Endothelial cell of umbilical vein (primary cell): ENCODE measurements at regions not wholly inside any gene's neighbourhood (a gene's known extent, or its start where the extent isn't known, plus 50 kb on each side); places are given as distances from the start of the nearest gene placed in this dataset.

ENCODE experiments used
- BruUV-seq: library from RNA; stranded (reverse); fragments of 400-500 nt; replicated peaks from 2 replicates; lab custom pipeline; 2021; lab: Mats Ljungman, UMichigan
- CTCF ChIA-PET: fragments of 300-600, 350-600 bp; sonication (Branson Sonifier 250); formaldehyde crosslinking; loops from one replicate; lab custom pipeline; 2021; ENCODE audit warnings: antibody characterized with exemption, inconsistent platforms; lab: Charles Lee
- POLR2A ChIA-PET: fragments of 300-600, 350-600 bp; sonication (Branson Sonifier 250); formaldehyde crosslinking; loops from one replicate; lab custom pipeline; 2021; ENCODE audit warnings: antibody characterized with exemption, inconsistent platforms; lab: Charles Lee
- DNase-seq: peaks from one replicate; pipeline ENCODE4 v3.0.0-alpha.2; 2011; ENCODE audit warnings: low read depth, low spot score
- FAIRE-seq: peaks from 2 replicates; lab custom pipeline; 2011; peaks lifted over from hg19 to GRCh38; lab: Jason Lieb, UNC
- H2AFZ ChIP-seq: 2 replicates; pipeline ENCODE4 v1.6.0; 2012; ENCODE audit warnings: low read depth, low read length, control low read depth, inconsistent platforms
- H3K27ac ChIP-seq: 2 replicates; pipeline ENCODE4 v1.5.1; 2011; ENCODE audit warnings: low read depth, mild to moderate bottlenecking, control low read depth, low read length, moderate library complexity; ENCODE audit not compliant: insufficient read depth
- H3K27me3 ChIP-seq, 2 experiments: 2 replicates each; pipeline versions ENCODE4 v1.6.0 to v1.6.1; 2011; ENCODE audit warnings: low read length in 2 of 2, mixed read lengths in 1 of 2; ENCODE audit not compliant: control insufficient read depth in 2 of 2, insufficient read depth in 2 of 2
- H3K36me3 ChIP-seq, 2 experiments: 2 replicates in 1 of 2; 3 replicates in 1 of 2; pipeline ENCODE4 v1.5.1; 2011; ENCODE audit warnings: low read length in 2 of 2, mild to moderate bottlenecking in 1 of 2, moderate library complexity in 1 of 2; ENCODE audit not compliant: control insufficient read depth in 2 of 2, insufficient read depth in 2 of 2; ENCODE audit errors: extremely low read depth in 1 of 2
- H3K4me1 ChIP-seq: 3 replicates; pipeline ENCODE4 v1.5.1; 2011; ENCODE audit warnings: mild to moderate bottlenecking, low read length; ENCODE audit not compliant: control insufficient read depth, insufficient read depth; ENCODE audit errors: extremely low read depth
- H3K4me2 ChIP-seq: 2 replicates; pipeline ENCODE4 v1.6.1; 2011; ENCODE audit warnings: low read length, control low read depth, mixed read lengths; ENCODE audit not compliant: insufficient read depth
- H3K4me3 ChIP-seq, 3 experiments: fragments of 200-600 bp in 1 of 3; sonication (generic), shearing (Covaris generic) in 1 of 3; replicated peaks in 1 of 3; 2 replicates each; pipeline ENCODE4 v1.5.1; 2011 to 2016; ENCODE audit warnings: control low read depth in 3 of 3, low read length in 3 of 3, mild to moderate bottlenecking in 2 of 3, inconsistent platforms in 1 of 3, low read depth in 1 of 3, moderate library complexity in 1 of 3; ENCODE audit not compliant: insufficient read depth in 1 of 3
- H3K79me2 ChIP-seq: 2 replicates; pipeline ENCODE4 v1.6.0; 2012; ENCODE audit warnings: low read length, inconsistent platforms; ENCODE audit not compliant: control insufficient read depth, insufficient read depth
- H3K9ac ChIP-seq: replicated peaks from 2 replicates; pipeline ENCODE3; 2011; ENCODE audit warnings: low read length, control low read depth; ENCODE audit not compliant: insufficient read depth; ENCODE audit errors: extremely low read depth
- H3K9me1 ChIP-seq: replicated peaks from 3 replicates; pipeline ENCODE4 v1.6.0; 2011; ENCODE audit warnings: mild to moderate bottlenecking, low read length; ENCODE audit not compliant: control insufficient read depth, insufficient read depth; ENCODE audit errors: extremely low read depth
- H3K9me3 ChIP-seq: replicated peaks from 2 replicates; pipeline ENCODE4 v1.5.1; 2012; ENCODE audit warnings: low read length, inconsistent platforms; ENCODE audit not compliant: control insufficient read depth, insufficient read depth
- H4K20me1 ChIP-seq: replicated peaks from 2 replicates; pipeline ENCODE3; 2011; ENCODE audit warnings: mild to moderate bottlenecking, low read length; ENCODE audit not compliant: control insufficient read depth, insufficient read depth; ENCODE audit errors: extremely low read depth
- CTCF ChIP-seq, 2 donors: IDR thresholded peaks; 1 replicate in 1 of 2; 2 replicates in 1 of 2; pipeline ENCODE4 v1.5.1; 2011; ENCODE audit warnings: low read length in 2 of 2, mild to moderate bottlenecking in 2 of 2, moderate library complexity in 2 of 2, control low read depth in 1 of 2, inconsistent platforms in 1 of 2, low read depth in 1 of 2; ENCODE audit not compliant: insufficient read depth in 1 of 2; ENCODE audit errors: extremely low read depth in 1 of 2
- EZH2 ChIP-seq: IDR thresholded peaks from 2 replicates; pipeline ENCODE4 v1.6.1; 2012; ENCODE audit warnings: borderline replicate concordance, low read depth, mild to moderate bottlenecking, moderate library complexity, low read length, inconsistent platforms; ENCODE audit not compliant: severe bottlenecking
- FOS ChIP-seq: IDR thresholded peaks from 2 replicates; pipeline ENCODE4 v1.6.1; 2011; ENCODE audit warnings: mild to moderate bottlenecking, low read length, moderate library complexity, borderline replicate concordance; ENCODE audit not compliant: insufficient read depth
- GATA2 ChIP-seq: IDR thresholded peaks from 2 replicates; pipeline ENCODE4 v1.7.0; 2011; ENCODE audit warnings: low read depth, mild to moderate bottlenecking, moderate library complexity, mixed read lengths, low read length; ENCODE audit not compliant: insufficient read length, insufficient read depth
- JUN ChIP-seq: IDR thresholded peaks from 2 replicates; pipeline ENCODE4 v1.6.1; 2011; ENCODE audit warnings: borderline replicate concordance, low read depth; ENCODE audit not compliant: insufficient read length, insufficient read depth
- MAX ChIP-seq: IDR thresholded peaks from 2 replicates; pipeline ENCODE4 v1.6.1; 2011; ENCODE audit not compliant: insufficient read depth, insufficient read length
- MYC ChIP-seq: IDR thresholded peaks from one replicate; pipeline ENCODE4 v1.6.1; 2011; ENCODE audit warnings: mild to moderate bottlenecking, low read depth, low read length
- POLR2A ChIP-seq: IDR thresholded peaks from 2 replicates; pipeline ENCODE4 v1.6.1; 2012; ENCODE audit warnings: low read depth, mild to moderate bottlenecking, control low read depth, low read length
- POLR2AphosphoS5 ChIP-seq: IDR thresholded peaks from 2 replicates; pipeline ENCODE4 v1.6.1; 2012; ENCODE audit warnings: low read depth, mild to moderate bottlenecking, control low read depth, low read length, moderate library complexity; ENCODE audit not compliant: insufficient read depth
- dilution Hi-C: fragments of 300-500 bp; cut with MboI; formaldehyde crosslinking; loops from one replicate; pipeline ENCODE4 v1.15.0; 2019; ENCODE audit warnings: low sequenced_read_pairs; ENCODE audit not compliant: extremely low pct_ligation_motif_present
- intact Hi-C: fragments of 100-400 bp; cut with micrococcal nuclease; formaldehyde crosslinking; loops from one replicate; pipeline ENCODE4 v1.10.0; 2022

GRCh38 chr10:24784923-24785322, 61.2 kb upstream of the ARHGAP21 start:
- DNase-seq (no peak), FAIRE-seq (no peak)
- TF ChIP-seq GATA2: no peak
- TF ChIP-seq JUN: no peak
- no peak for TF ChIP-seq FOS
- TF ChIP-seq MYC: no peak
- no peak for TF ChIP-seq MAX
- TF ChIP-seq CTCF (IDR thresholded peaks at IDR 0.05; ENCODE audit: extremely low read depth in 1 of 2, insufficient read depth in 1 of 2, low read depth in 1 of 2, low read length in 2 of 2): no peak
- no peak for TF ChIP-seq POLR2A
- TF ChIP-seq EZH2: no peak
- TF ChIP-seq POLR2AphosphoS5: no peak
- dilution Hi-C loops: no loop called here
- intact Hi-C loops: no loop called here
- no peak overlapping the region for H3K27ac ChIP-seq
- H3K4me1 ChIP-seq: no peaks in the 10 kb centered on the region
- POLR2A ChIA-PET: no interaction called here
- H3K79me2 ChIP-seq: no peaks in the 10 kb centered on the region
- no peak overlapping the region for H3K4me3 ChIP-seq
- no peaks in the 10 kb centered on the region for H3K9me1 ChIP-seq
- CTCF ChIA-PET: no interaction called here
- peaks cover 0 to 2% of the 10 kb centered on the region in 2 experiments for H3K27me3 ChIP-seq
- no peaks in the 10 kb centered on the region for H4K20me1 ChIP-seq
- H3K9ac ChIP-seq: no peak overlapping the region
- no peak overlapping the region for H2AFZ ChIP-seq
- H3K36me3 ChIP-seq: no peaks in the 10 kb centered on the region
- no peaks in the 10 kb centered on the region for H3K9me3 ChIP-seq
- no TSS peak for BruUV-seq
- no peak overlapping the region for H3K4me2 ChIP-seq
